ENCODE measurements at regions not wholly inside any gene's neighbourhood (a gene's known extent, or its start where the extent isn't known, plus 50 kb on each side); places are given as distances from the start of the nearest gene placed in this dataset.

DNA sequence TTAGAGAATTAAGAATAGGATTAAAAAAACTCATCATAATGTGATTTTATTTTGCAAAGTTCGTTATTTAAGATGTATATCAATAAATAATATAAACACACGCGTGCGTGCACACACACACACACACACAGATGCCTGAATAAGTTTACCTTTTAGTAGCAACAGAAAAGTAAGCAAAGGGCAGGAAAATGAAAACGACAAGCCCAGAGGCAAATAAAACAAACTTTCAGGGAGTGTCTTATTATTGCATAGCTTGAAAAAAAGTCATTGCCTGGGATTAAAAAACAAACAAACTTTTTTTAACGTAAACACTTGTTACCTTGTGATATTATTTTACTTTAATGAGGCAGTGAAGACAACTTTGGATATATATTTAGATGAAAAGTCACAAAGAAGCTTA is 226.4 kb downstream of the BAMBI start:
- TF ChIP-seq EZH2 (IDR thresholded peaks at IDR 0.05; ENCODE audit: low read length, missing control alignments), result no peak
- TF ChIP-seq, protein P1, sequence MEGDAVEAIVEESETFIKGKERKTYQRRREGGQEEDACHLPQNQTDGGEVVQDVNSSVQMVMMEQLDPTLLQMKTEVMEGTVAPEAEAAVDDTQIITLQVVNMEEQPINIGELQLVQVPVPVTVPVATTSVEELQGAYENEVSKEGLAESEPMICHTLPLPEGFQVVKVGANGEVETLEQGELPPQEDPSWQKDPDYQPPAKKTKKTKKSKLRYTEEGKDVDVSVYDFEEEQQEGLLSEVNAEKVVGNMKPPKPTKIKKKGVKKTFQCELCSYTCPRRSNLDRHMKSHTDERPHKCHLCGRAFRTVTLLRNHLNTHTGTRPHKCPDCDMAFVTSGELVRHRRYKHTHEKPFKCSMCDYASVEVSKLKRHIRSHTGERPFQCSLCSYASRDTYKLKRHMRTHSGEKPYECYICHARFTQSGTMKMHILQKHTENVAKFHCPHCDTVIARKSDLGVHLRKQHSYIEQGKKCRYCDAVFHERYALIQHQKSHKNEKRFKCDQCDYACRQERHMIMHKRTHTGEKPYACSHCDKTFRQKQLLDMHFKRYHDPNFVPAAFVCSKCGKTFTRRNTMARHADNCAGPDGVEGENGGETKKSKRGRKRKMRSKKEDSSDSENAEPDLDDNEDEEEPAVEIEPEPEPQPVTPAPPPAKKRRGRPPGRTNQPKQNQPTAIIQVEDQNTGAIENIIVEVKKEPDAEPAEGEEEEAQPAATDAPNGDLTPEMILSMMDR (conservative IDR thresholded peaks at IDR 0.05 in 1 of 2, IDR thresholded peaks at IDR 0.05 in 1 of 2; ENCODE audit: low read depth in 1 of 2, low read length in 2 of 2), result no peak

Measured in fibroblast of lung (primary cell).